Epithelial cell of esophagus (primary cell): ENCODE measurements at regions not wholly inside any gene's neighbourhood (a gene's known extent, or its start where the extent isn't known, plus 50 kb on each side); places are given as distances from the start of the nearest gene placed in this dataset.
A peak's percentile ranks its signal among the peaks of the same experiment; 100 is the strongest.

Source experiments
- DNase-seq: peaks from one replicate; pipeline ENCODE4 v3.0.0; 2010; ENCODE audit warnings: low read depth
- H3K4me3 ChIP-seq: 2 replicates; pipeline ENCODE4 v1.5.1; 2011; ENCODE audit warnings: mild to moderate bottlenecking, low read length, control low read depth
- TF ChIP-seq, protein P1 (sequence below): IDR thresholded peaks from 2 replicates; pipeline ENCODE4 v1.5.1; 2011; ENCODE audit warnings: low read depth, mild to moderate bottlenecking, low read length, control low read depth, inconsistent platforms; ENCODE audit not compliant: insufficient read depth; ENCODE audit errors: missing control alignments

DNA sequence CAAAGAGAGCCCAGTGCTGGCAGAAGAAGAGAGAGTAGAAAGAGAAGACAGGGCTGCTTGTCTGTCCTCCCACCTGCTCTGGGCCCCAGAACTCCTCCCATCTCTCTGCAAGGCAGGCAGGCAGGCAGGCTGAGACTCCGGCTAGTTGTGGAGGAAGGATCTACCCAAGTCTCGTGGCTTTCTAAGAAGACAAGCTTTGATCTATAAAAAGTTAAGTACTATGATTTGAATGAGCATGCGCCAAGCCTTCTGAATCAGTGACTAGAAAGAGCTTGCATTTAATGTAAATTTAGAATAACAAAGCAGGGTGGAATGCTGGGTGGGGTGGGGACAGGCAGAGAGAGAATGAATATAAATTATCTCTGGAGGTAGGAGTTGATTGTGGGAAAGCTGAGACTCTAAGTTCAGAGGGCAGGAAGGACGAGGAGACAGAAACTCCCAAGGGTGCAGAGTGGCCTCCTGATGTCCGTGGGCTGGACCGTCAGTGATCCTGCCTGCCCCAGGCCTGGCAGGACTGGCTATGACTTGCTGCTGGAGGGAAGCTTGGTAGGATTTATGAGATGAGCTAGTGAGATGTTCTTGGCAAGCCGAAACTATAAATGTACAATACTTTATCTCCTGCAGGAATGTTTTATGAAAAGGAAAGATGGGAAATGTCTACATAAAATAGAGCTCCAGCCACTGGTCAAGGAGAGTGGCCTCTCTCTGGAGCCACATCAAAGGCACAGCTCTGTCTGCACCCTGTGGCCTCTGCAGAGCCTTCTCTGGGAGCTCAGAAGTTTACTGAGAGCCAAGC is 447.5 kb downstream of the TNS1 start:
- H3K4me3 ChIP-seq, result no peak overlapping the region
- no peak for DNase-seq
- TF ChIP-seq, protein P1, sequence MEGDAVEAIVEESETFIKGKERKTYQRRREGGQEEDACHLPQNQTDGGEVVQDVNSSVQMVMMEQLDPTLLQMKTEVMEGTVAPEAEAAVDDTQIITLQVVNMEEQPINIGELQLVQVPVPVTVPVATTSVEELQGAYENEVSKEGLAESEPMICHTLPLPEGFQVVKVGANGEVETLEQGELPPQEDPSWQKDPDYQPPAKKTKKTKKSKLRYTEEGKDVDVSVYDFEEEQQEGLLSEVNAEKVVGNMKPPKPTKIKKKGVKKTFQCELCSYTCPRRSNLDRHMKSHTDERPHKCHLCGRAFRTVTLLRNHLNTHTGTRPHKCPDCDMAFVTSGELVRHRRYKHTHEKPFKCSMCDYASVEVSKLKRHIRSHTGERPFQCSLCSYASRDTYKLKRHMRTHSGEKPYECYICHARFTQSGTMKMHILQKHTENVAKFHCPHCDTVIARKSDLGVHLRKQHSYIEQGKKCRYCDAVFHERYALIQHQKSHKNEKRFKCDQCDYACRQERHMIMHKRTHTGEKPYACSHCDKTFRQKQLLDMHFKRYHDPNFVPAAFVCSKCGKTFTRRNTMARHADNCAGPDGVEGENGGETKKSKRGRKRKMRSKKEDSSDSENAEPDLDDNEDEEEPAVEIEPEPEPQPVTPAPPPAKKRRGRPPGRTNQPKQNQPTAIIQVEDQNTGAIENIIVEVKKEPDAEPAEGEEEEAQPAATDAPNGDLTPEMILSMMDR, result no peak

DNA sequence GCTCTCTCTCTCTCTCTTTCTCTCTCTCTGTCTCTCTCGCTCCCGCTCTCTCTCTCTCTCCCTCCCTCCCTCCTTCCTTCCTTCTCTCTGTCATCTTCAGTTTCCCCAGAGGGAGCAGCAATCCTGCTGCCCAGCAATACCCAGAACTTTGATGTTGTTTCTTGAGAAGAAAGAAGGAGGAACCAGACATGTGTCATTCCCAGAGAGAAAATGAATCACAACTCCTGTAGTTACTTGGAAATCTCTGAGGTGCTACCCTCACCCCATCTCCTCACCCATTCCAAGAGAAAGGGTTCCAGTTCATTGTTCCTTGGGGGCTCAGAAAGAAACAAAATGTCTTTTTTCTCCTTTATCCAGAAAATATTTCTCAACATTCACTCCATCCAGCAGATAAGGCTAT is 449.1 kb downstream of the TNS1 start:
- H3K4me3 ChIP-seq, result no peak overlapping the region
- TF ChIP-seq, protein P1, result no peak

DNA sequence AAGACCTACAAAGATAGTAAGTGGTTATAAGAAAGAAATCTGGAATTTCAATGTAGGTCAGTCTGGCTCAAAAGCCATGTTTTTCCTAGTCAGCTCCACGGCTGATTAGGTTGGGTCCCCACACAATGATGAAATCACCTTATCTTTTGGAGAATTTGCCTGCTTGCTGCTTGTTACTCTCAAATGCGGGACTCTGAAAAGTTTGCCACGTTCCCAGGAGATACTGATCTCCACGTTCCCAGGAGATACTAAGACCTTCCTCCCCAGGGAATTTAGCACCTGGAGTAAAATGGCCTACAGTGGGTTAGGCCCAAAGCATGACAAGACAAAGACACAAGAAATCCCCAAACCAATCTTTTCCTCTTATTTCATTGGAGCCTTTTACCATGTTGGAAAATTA is 449.6 kb downstream of the TNS1 start:
- TF ChIP-seq, protein P1, result no peak
- DNase-seq, result no peak
- H3K4me3 ChIP-seq, result no peak overlapping the region

More for the DNA sequence above, 449.1 kb downstream of the TNS1 start:
- DNase-seq, result peak; percentile 2

DNA sequence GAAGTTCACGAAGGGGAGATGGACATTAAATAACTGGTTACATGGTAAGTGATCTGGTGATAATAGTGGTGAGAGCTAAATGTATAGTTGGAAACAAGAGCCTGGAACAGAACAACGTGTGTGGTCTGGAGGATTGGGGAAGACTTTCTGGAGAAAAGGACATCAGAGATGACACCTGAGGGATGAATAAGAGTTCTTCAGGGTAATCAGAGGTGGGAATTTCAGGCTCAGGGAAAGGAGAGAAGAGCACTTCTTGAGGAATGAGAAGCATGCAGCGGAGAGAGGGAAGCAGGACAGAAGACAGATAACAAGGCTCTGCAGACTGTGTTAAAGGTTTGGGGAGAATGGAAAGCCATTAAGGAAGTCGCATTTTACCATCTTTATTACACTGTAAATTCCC is 450.7 kb downstream of the TNS1 start:
- DNase-seq, result no peak
- no peak overlapping the region for H3K4me3 ChIP-seq
- TF ChIP-seq, protein P1, result no peak

DNA sequence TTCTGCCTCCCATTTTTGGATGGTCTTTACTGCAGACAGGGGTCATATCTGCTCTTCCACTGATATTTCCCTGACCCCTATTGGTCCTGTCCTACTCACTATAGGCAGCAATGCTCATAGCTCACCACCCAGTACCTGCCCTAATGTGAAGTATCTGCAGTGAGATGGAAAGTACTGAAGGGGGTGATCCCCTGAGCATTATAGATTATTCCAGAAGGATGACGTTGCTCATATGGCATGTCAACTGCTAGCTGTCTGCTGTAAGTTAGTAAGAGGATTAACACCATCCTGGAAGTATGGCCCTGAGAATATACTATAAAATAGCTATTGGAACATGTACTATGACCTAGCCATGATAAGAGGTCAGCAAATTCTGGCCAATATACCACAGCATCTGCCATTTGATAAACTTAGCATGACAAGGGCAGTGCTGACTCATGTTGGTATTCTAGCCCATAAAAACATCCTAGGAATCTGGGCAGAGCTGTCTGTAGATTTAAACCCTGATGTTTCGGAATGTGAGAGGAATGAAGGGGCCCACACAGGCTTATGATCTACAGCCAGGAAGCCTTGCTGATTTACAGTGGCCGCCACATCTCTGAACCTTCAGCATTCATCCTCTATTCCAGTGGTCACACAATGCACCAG is 451.4 kb downstream of the TNS1 start:
- no peak overlapping the region for H3K4me3 ChIP-seq
- no peak for DNase-seq
- TF ChIP-seq, protein P1, result no peak

DNA sequence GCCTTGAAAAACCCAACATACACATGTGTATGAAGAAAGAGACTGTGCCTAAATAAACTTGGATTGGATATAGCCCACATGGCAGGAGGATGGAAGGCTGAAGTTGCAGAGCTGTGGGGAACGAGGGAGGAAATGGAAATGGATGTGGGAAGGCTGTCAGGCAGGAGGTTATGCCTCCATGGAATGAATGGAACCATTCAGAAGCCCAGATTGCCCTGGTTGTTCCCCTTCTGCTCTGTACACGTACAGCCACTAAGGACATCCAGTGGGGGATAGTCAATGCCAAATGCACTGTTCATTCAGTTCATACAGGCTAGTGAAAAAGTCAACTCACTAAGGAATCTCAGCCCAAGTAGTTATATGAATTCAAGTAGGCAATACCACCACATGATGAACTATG is 463.7 kb downstream of the TNS1 start:
- no peak overlapping the region for H3K4me3 ChIP-seq
- TF ChIP-seq, protein P1, result no peak
- DNase-seq, result no peak
